H1 (cell line): ENCODE measurements at regions not wholly inside any gene's neighbourhood (a gene's known extent, or its start where the extent isn't known, plus 50 kb on each side); places are given as distances from the start of the nearest gene placed in this dataset.

ENCODE experiments used
- CTCF ChIA-PET: fragments of 300-600 bp; sonication (Branson Sonifier 250); formaldehyde crosslinking; loops from one replicate; lab custom pipeline; 2021; ENCODE audit not compliant: partially characterized antibody; lab: Charles Lee
- POLR2A ChIA-PET: fragments of 300-600 bp; sonication (Branson Sonifier 250); formaldehyde crosslinking; loops from one replicate; lab custom pipeline; 2021; ENCODE audit warnings: inconsistent platforms; ENCODE audit not compliant: partially characterized antibody; lab: Charles Lee
- DNase-seq, 2 experiments: peaks; one replicate each; pipeline versions ENCODE4 v3.0.0 to v3.0.0-alpha.2; 2010 to 2022; ENCODE audit warnings: low spot score in 2 of 2, low read depth in 1 of 2, mixed read lengths in 1 of 2
- FAIRE-seq: peaks from 2 replicates; lab custom pipeline; 2011; peaks lifted over from hg19 to GRCh38; lab: Jason Lieb, UNC
- H2AFZ ChIP-seq: 2 replicates; pipeline ENCODE4 v1.8.1; 2012; ENCODE audit warnings: low read length, inconsistent platforms
- H2AK5ac ChIP-seq: 2 replicates; pipeline ENCODE4 v1.6.1; 2013; ENCODE audit warnings: low read depth, low read length
- H2BK120ac ChIP-seq: replicated peaks from 2 replicates; pipeline ENCODE3; 2013; ENCODE audit warnings: low read depth, low read length, inconsistent platforms
- H2BK12ac ChIP-seq: 2 replicates; pipeline ENCODE4 v1.6.1; 2013; ENCODE audit warnings: low read depth, low read length
- H2BK15ac ChIP-seq: 2 replicates; pipeline ENCODE4 v1.6.1; 2013; ENCODE audit warnings: low read length
- H2BK20ac ChIP-seq: 2 replicates; pipeline ENCODE4 v1.6.1; 2013; ENCODE audit warnings: low read length
- H2BK5ac ChIP-seq: 2 replicates; pipeline ENCODE4 v1.6.1; 2013; ENCODE audit warnings: low read depth, low read length
- H3K14ac ChIP-seq: 2 replicates; pipeline ENCODE4 v1.6.1; 2013; ENCODE audit warnings: inconsistent platforms; ENCODE audit not compliant: insufficient read length
- H3K18ac ChIP-seq: 2 replicates; pipeline ENCODE4 v1.6.1; 2013; ENCODE audit warnings: low read length; ENCODE audit errors: extremely low read depth
- H3K23ac ChIP-seq: 2 replicates; pipeline ENCODE4 v1.6.1; 2013; ENCODE audit warnings: inconsistent platforms; ENCODE audit not compliant: insufficient read length
- H3K23me2 ChIP-seq: 2 replicates; pipeline ENCODE4 v1.6.1; 2013; ENCODE audit warnings: low read depth, low read length
- H3K27ac ChIP-seq: 2 replicates; pipeline ENCODE4 v1.6.1; 2011; ENCODE audit warnings: low read depth, low read length, inconsistent platforms
- H3K27me3 ChIP-seq, 4 experiments: replicated peaks in 1 of 4; 1 replicate in 1 of 4; 2 replicates in 3 of 4; pipeline versions ENCODE4 v1.6.1 to v1.8.1; 2011 to 2013; ENCODE audit warnings: low read length in 3 of 4, mild to moderate bottlenecking in 3 of 4, inconsistent platforms in 2 of 4, mixed read lengths in 2 of 4, moderate library complexity in 1 of 4; ENCODE audit not compliant: control insufficient read depth in 3 of 4, insufficient read depth in 3 of 4; ENCODE audit errors: extremely low read depth in 1 of 4
- H3K36me3 ChIP-seq, 4 experiments: 2 replicates each; pipeline versions ENCODE4 v1.6.1 to v1.8.1; 2011 to 2013; ENCODE audit warnings: mild to moderate bottlenecking in 4 of 4, low read length in 3 of 4, moderate library complexity in 2 of 4, control low read depth in 1 of 4, inconsistent platforms in 1 of 4; ENCODE audit not compliant: insufficient read depth in 4 of 4, control insufficient read depth in 2 of 4
- H3K4ac ChIP-seq: replicated peaks from 2 replicates; pipeline ENCODE3; 2013; ENCODE audit warnings: low read length, low read depth, mixed read lengths, inconsistent platforms; ENCODE audit not compliant: insufficient read length
- H3K4me1 ChIP-seq, 4 experiments: replicated peaks in 1 of 4; 1 replicate in 1 of 4; 2 replicates in 3 of 4; pipeline versions ENCODE4 v1.6.1 to v1.8.1; 2011 to 2013; ENCODE audit warnings: low read length in 3 of 4, inconsistent platforms in 2 of 4, mixed read lengths in 1 of 4; ENCODE audit not compliant: insufficient read depth in 4 of 4, control insufficient read depth in 3 of 4
- H3K4me2 ChIP-seq, 2 experiments: 2 replicates each; pipeline versions ENCODE4 v1.6.1 to v1.8.1; 2011 to 2013; ENCODE audit warnings: low read depth in 2 of 2, low read length in 2 of 2, control low read depth in 1 of 2, inconsistent platforms in 1 of 2, mild to moderate bottlenecking in 1 of 2; ENCODE audit not compliant: insufficient read depth in 1 of 2
- H3K4me3 ChIP-seq, 4 experiments: fragments of 200-600, 300-600 bp in 1 of 4; sonication (generic), shearing (Covaris generic), sonication (Bioruptor Twin) in 1 of 4; 2 replicates each; pipeline versions ENCODE4 v1.5.1 to v1.8.1; 2011 to 2016; ENCODE audit warnings: low read length in 4 of 4, low read depth in 3 of 4, control low read depth in 2 of 4, inconsistent platforms in 2 of 4, mild to moderate bottlenecking in 2 of 4, mixed read lengths in 1 of 4, moderate library complexity in 1 of 4; ENCODE audit not compliant: insufficient read depth in 2 of 4; ENCODE audit errors: extremely low read depth in 1 of 4
- H3K56ac ChIP-seq: replicated peaks from 2 replicates; pipeline ENCODE3; 2013; ENCODE audit warnings: low read depth, mild to moderate bottlenecking, mixed read lengths, low read length, inconsistent platforms; ENCODE audit not compliant: insufficient read length
- H3K79me1 ChIP-seq: 2 replicates; pipeline ENCODE4 v1.6.1; 2013; ENCODE audit warnings: low read depth, low read length, control low read depth
- H3K79me2 ChIP-seq, 2 experiments: 2 replicates each; pipeline versions ENCODE4 v1.6.1 to v1.8.1; 2012 to 2013; ENCODE audit warnings: low read length in 2 of 2, mild to moderate bottlenecking in 2 of 2, inconsistent platforms in 1 of 2; ENCODE audit not compliant: insufficient read depth in 2 of 2, control insufficient read depth in 1 of 2
- H3K9ac ChIP-seq, 4 experiments: replicated peaks in 1 of 4; 1 replicate in 1 of 4; 2 replicates in 3 of 4; pipeline versions ENCODE4 v1.6.1 to v1.8.1; 2011 to 2013; ENCODE audit warnings: low read depth in 3 of 4, low read length in 3 of 4, control low read depth in 2 of 4, mild to moderate bottlenecking in 2 of 4, moderate library complexity in 2 of 4, inconsistent platforms in 1 of 4; ENCODE audit errors: extremely low read depth in 1 of 4
- H3K9me3 ChIP-seq, 2 experiments: 2 replicates each; pipeline versions ENCODE4 v1.6.1 to v1.8.1; 2012 to 2013; ENCODE audit warnings: mild to moderate bottlenecking in 2 of 2, moderate library complexity in 2 of 2, control low read depth in 1 of 2, inconsistent platforms in 1 of 2, low read depth in 1 of 2, low read length in 1 of 2, mixed read lengths in 1 of 2; ENCODE audit not compliant: insufficient read depth in 2 of 2
- H4K20me1 ChIP-seq, 2 experiments: replicated peaks in 1 of 2; 2 replicates each; pipeline versions ENCODE3 to v1.8.1; 2011 to 2013; ENCODE audit warnings: inconsistent platforms in 2 of 2, low read length in 2 of 2, mild to moderate bottlenecking in 1 of 2; ENCODE audit not compliant: insufficient read depth in 2 of 2, control insufficient read depth in 1 of 2
- H4K5ac ChIP-seq: 2 replicates; pipeline ENCODE4 v1.6.1; 2013; ENCODE audit warnings: low read length, low read depth, mixed read lengths, inconsistent platforms; ENCODE audit not compliant: insufficient read length
- H4K8ac ChIP-seq: 2 replicates; pipeline ENCODE4 v1.8.0; 2013; ENCODE audit warnings: mild to moderate bottlenecking, moderate library complexity, low read length, inconsistent platforms; ENCODE audit not compliant: insufficient read depth; ENCODE audit errors: extremely low read depth
- H4K91ac ChIP-seq: replicated peaks from 2 replicates; pipeline ENCODE3; 2013; ENCODE audit warnings: low read length, mixed read lengths, inconsistent platforms; ENCODE audit not compliant: insufficient read length
- BRCA1 ChIP-seq: IDR thresholded peaks from 2 replicates; pipeline ENCODE4 v1.6.1; 2012; ENCODE audit warnings: low read depth, low read length, improper control_type of control experiment
- EP300 ChIP-seq, 2 experiments: IDR thresholded peaks; 1 replicate in 1 of 2; 2 replicates in 1 of 2; pipeline ENCODE4 v1.6.1; 2011 to 2012; ENCODE audit warnings: low read depth in 2 of 2, low read length in 2 of 2, mild to moderate bottlenecking in 2 of 2, borderline replicate concordance in 1 of 2, inconsistent platforms in 1 of 2, moderate library complexity in 1 of 2
- GTF2F1 ChIP-seq: IDR thresholded peaks from 2 replicates; pipeline ENCODE4 v1.6.1; 2012; ENCODE audit warnings: low read depth, low read length, improper control_type of control experiment, borderline replicate concordance
- PHF8 ChIP-seq: fragments of 200-600 bp; sonication (generic); conservative IDR thresholded peaks from 2 replicates; pipeline ENCODE4 v1.7.1; 2012; ENCODE audit warnings: low read depth, mild to moderate bottlenecking, inconsistent platforms, low read length, moderate library complexity
- RAD21 ChIP-seq, 2 experiments: IDR thresholded peaks in 1 of 2; conservative IDR thresholded peaks in 1 of 2; 2 replicates each; pipeline ENCODE4 v1.6.1; 2011; ENCODE audit warnings: low read depth in 2 of 2, low read length in 2 of 2, improper control_type of control experiment in 1 of 2, inconsistent platforms in 1 of 2, mild to moderate bottlenecking in 1 of 2, moderate library complexity in 1 of 2
- SIX5 ChIP-seq: IDR thresholded peaks from 2 replicates; pipeline ENCODE4 v1.6.1; 2011; ENCODE audit warnings: mild to moderate bottlenecking, low read depth, low read length
- TCF12 ChIP-seq: IDR thresholded peaks from 2 replicates; pipeline ENCODE4 v1.6.1; 2011; ENCODE audit warnings: low read depth, mild to moderate bottlenecking, low read length
- YY1 ChIP-seq: IDR thresholded peaks from 2 replicates; pipeline ENCODE4 v1.6.1; 2011; ENCODE audit warnings: low read depth, mild to moderate bottlenecking, low read length
- WGBS, 2 experiments: shearing (Covaris generic) in 1 of 2; methylation state at CpG; one replicate each; pipeline versions ENCODE4 v1.1.6 to v1.1.7; 2013 to 2015; ENCODE audit warnings: low lambda C conversion rate in 2 of 2, mixed read lengths in 2 of 2, inconsistent platforms in 1 of 2, low coverage in 1 of 2, missing lambda C conversion rate in 1 of 2; ENCODE audit not compliant: insufficient replicate concordance in 2 of 2, insufficient coverage in 1 of 2, insufficient read length in 1 of 2; ENCODE audit errors: extremely low coverage in 1 of 2, missing lambda C conversion rate in 1 of 2; 5-methylcytosine and 5-hydroxymethylcytosine counted together

- ChIA-PET POLR2A (no interaction called here), CTCF (interaction anchor here (0.5 kb wide), 1 partner anchor 654 kb away, joined by 4 read pairs; no protein-coding TSS in a partner anchor)
- Histone ChIP-seq H2BK5ac (no peak overlapping the region), H3K4me3 (no peak overlapping the region), H2AFZ (no peak overlapping the region), H2BK12ac (no peak overlapping the region), H3K4ac (no peak overlapping the region), H3K79me1 (no peaks in the 10 kb centered on the region), H3K18ac (no peak overlapping the region), H4K20me1 (no peaks in the 10 kb centered on the region), H3K23ac (no peak overlapping the region), H3K4me2 (no peak overlapping the region), H2BK15ac (no peak overlapping the region), H2AK5ac (no peak overlapping the region), H3K56ac (no peak overlapping the region), H2BK120ac (no peak overlapping the region), H3K14ac (no peak overlapping the region), H3K79me2 (no peaks in the 10 kb centered on the region), H3K23me2 (no peaks in the 10 kb centered on the region), H4K91ac (no peak overlapping the region), H3K9ac (no peak overlapping the region), H4K5ac (no peak overlapping the region), H3K27me3 (no peaks in the 10 kb centered on the region), H2BK20ac (no peak overlapping the region), H3K9me3 (no peaks in the 10 kb centered on the region), H3K4me1 (no peaks in the 10 kb centered on the region), H4K8ac (no peak overlapping the region), H3K36me3 (no peaks in the 10 kb centered on the region), H3K27ac (no peak overlapping the region)
- WGBS, 2 experiments = 96% methylated on average over 1 of the region's 1 CpG; no CpG with 5 or more reads in 1 of the 2 experiments
- DNase-seq (no peak), FAIRE-seq (no peak)
- TF ChIP-seq EP300 (IDR thresholded peaks at IDR 0.05; ENCODE audit: borderline replicate concordance in 1 of 2, low read depth in 2 of 2, low read length in 2 of 2) (no peak), GTF2F1 (no peak), YY1 (no peak), RAD21 (IDR thresholded peaks at IDR 0.05 in 1 of 2, conservative IDR thresholded peaks at IDR 0.05 in 1 of 2; ENCODE audit: low read depth in 2 of 2, low read length in 2 of 2) (no peak), SIX5 (no peak), TCF12 (no peak), BRCA1 (no peak), PHF8 (no peak)
Measured at GRCh38 chr2:41149054-41149453, 697.2 kb upstream of the SLC8A1 start.
